WTC11 (cell line): ENCODE measurements at regions not wholly inside any gene's neighbourhood (a gene's known extent, or its start where the extent isn't known, plus 50 kb on each side); places are given as distances from the start of the nearest gene placed in this dataset.

Experiments
- ATF1 ChIP-seq: sonication (generic); formaldehyde crosslinking; IDR thresholded peaks from 2 replicates; pipeline ENCODE4 v1.8.1; 2023; ENCODE audit warnings: mild to moderate bottlenecking, moderate library complexity, missing genetic modification reagents
- CREM ChIP-seq: sonication (generic); formaldehyde crosslinking; IDR thresholded peaks from 2 replicates; pipeline ENCODE4 v1.8.1; 2022; ENCODE audit warnings: mild to moderate bottlenecking, missing genetic modification reagents, moderate library complexity
- MXD4 ChIP-seq: fragments of 250-450 bp; sonication (Bioruptor Pico); IDR thresholded peaks from 2 replicates; pipeline ENCODE4 v1.8.0; 2021; ENCODE audit warnings: mild to moderate bottlenecking, moderate library complexity, borderline replicate concordance
- NR2C2 ChIP-seq: sonication (generic); formaldehyde crosslinking; IDR thresholded peaks from 2 replicates; pipeline ENCODE4 v1.8.0; 2022; ENCODE audit warnings: mild to moderate bottlenecking, missing genetic modification reagents
- SMAD3 ChIP-seq: sonication (generic); formaldehyde crosslinking; IDR thresholded peaks from 2 replicates; pipeline ENCODE4 v1.8.0; 2022; ENCODE audit warnings: missing genetic modification reagents, mild to moderate bottlenecking, borderline replicate concordance
- ZNF317 ChIP-seq: sonication (generic); formaldehyde crosslinking; IDR thresholded peaks from 2 replicates; pipeline ENCODE4 v1.8.1; 2023; ENCODE audit warnings: low read depth, mild to moderate bottlenecking, moderate library complexity, missing genetic modification reagents, borderline replicate concordance
- TF ChIP-seq, protein P1 (sequence below): fragments of 200-600 bp; IDR thresholded peaks from 2 replicates; pipeline ENCODE4 v1.8.0; 2022; ENCODE audit warnings: antibody characterized with exemption
- TF ChIP-seq, protein P2 (sequence below): sonication (generic); formaldehyde crosslinking; IDR thresholded peaks from 2 replicates; pipeline ENCODE4 v1.8.0; 2022; ENCODE audit warnings: mild to moderate bottlenecking, missing genetic modification reagents
- TF ChIP-seq, protein P3 (sequence below): sonication (generic); formaldehyde crosslinking; IDR thresholded peaks from 2 replicates; pipeline ENCODE4 v1.8.0; 2023; ENCODE audit warnings: missing genetic modification reagents
- TF ChIP-seq, protein P4 (sequence below): sonication (generic); formaldehyde crosslinking; IDR thresholded peaks from 2 replicates; pipeline ENCODE4 v1.8.1; 2023; ENCODE audit warnings: mild to moderate bottlenecking, moderate library complexity, missing genetic modification reagents

DNA sequence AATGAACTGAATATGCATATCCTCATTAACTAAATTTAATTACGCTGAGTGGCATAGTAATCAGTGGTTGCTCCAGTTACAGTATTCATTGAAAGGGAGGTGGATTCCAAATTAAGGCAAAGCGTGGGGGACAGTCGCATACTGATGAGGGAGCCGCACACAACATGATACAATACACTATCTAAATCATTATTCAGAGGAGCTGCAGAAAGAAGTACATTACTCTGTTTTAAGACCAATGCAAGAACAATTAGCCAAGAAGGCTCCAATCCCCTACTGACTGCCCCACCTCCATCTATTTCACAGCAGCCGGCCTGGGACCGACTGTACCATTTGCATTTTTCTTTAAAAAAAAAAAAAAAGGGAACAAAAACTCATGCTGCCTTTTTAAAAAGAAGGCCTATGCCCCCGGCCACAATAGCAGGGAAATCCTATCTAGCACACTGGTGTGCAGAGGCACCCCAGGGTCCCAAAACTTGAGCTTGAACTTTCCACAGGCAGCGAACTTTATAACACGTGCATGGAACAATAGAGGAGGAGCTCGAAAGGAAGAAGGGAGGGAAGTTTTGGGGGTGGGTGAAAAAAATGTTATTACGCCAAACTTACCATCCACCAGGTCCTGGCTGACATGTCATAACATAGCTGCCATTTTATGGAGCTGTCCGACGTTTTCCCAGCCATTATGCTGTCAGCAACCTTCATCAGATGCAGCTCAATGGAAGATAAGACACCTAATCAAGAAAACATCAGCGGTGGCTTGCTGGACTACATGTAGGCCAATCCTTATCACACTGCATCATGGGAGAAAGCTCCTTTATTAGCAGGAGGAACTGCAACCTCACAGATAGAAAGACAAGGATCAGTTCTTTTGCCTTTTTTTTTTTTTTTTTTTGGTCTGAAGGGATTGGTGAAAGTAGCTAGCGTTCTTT is 161.6 kb downstream of the ZDHHC21 start:
- TF ChIP-seq, protein P1, sequence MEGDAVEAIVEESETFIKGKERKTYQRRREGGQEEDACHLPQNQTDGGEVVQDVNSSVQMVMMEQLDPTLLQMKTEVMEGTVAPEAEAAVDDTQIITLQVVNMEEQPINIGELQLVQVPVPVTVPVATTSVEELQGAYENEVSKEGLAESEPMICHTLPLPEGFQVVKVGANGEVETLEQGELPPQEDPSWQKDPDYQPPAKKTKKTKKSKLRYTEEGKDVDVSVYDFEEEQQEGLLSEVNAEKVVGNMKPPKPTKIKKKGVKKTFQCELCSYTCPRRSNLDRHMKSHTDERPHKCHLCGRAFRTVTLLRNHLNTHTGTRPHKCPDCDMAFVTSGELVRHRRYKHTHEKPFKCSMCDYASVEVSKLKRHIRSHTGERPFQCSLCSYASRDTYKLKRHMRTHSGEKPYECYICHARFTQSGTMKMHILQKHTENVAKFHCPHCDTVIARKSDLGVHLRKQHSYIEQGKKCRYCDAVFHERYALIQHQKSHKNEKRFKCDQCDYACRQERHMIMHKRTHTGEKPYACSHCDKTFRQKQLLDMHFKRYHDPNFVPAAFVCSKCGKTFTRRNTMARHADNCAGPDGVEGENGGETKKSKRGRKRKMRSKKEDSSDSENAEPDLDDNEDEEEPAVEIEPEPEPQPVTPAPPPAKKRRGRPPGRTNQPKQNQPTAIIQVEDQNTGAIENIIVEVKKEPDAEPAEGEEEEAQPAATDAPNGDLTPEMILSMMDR, result no peak
- TF ChIP-seq MXD4 (CRISPR knock-in tag), result no peak
- TF ChIP-seq, protein P2, sequence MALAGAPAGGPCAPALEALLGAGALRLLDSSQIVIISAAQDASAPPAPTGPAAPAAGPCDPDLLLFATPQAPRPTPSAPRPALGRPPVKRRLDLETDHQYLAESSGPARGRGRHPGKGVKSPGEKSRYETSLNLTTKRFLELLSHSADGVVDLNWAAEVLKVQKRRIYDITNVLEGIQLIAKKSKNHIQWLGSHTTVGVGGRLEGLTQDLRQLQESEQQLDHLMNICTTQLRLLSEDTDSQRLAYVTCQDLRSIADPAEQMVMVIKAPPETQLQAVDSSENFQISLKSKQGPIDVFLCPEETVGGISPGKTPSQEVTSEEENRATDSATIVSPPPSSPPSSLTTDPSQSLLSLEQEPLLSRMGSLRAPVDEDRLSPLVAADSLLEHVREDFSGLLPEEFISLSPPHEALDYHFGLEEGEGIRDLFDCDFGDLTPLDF (CRISPR knock-in tag), result no peak
- TF ChIP-seq ZNF317 (CRISPR knock-in tag), result no peak
- no peak for TF ChIP-seq NR2C2 (CRISPR knock-in tag)
- TF ChIP-seq, protein P3, sequence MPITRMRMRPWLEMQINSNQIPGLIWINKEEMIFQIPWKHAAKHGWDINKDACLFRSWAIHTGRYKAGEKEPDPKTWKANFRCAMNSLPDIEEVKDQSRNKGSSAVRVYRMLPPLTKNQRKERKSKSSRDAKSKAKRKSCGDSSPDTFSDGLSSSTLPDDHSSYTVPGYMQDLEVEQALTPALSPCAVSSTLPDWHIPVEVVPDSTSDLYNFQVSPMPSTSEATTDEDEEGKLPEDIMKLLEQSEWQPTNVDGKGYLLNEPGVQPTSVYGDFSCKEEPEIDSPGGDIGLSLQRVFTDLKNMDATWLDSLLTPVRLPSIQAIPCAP (CRISPR knock-in tag), result no peak
- TF ChIP-seq CREM (CRISPR knock-in tag), result no peak
- TF ChIP-seq SMAD3 (CRISPR knock-in tag), result no peak
- TF ChIP-seq, protein P4, sequence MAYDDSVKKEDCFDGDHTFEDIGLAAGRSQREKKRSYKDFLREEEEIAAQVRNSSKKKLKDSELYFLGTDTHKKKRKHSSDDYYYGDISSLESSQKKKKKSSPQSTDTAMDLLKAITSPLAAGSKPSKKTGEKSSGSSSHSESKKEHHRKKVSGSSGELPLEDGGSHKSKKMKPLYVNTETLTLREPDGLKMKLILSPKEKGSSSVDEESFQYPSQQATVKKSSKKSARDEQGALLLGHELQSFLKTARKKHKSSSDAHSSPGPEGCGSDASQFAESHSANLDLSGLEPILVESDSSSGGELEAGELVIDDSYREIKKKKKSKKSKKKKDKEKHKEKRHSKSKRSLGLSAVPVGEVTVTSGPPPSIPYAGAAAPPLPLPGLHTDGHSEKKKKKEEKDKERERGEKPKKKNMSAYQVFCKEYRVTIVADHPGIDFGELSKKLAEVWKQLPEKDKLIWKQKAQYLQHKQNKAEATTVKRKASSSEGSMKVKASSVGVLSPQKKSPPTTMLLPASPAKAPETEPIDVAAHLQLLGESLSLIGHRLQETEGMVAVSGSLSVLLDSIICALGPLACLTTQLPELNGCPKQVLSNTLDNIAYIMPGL (CRISPR knock-in tag), result no peak
- no peak for TF ChIP-seq ATF1 (CRISPR knock-in tag)
